SK-N-SH treated with all-trans-retinoic acid at 6 μM for 48 hours (cell line): ENCODE measurements at regions not wholly inside any gene's neighbourhood (a gene's known extent, or its start where the extent isn't known, plus 50 kb on each side); places are given as distances from the start of the nearest gene placed in this dataset.

Experiments used
- ARNTL ChIP-seq: fragments of 450-650 bp; formaldehyde crosslinking; IDR thresholded peaks from 2 replicates; pipeline ENCODE4 v1.5.0; 2020; ENCODE audit warnings: low read depth, mild to moderate bottlenecking, moderate library complexity, borderline replicate concordance
- BACH2 ChIP-seq: fragments of 250-450 bp; sonication (Bioruptor Pico); IDR thresholded peaks from 2 replicates; pipeline ENCODE4 v1.9.0; 2021; ENCODE audit warnings: mild to moderate bottlenecking, borderline replicate concordance
- ESRRG ChIP-seq: fragments of 250-450 bp; sonication (Bioruptor Pico); IDR thresholded peaks from 2 replicates; pipeline ENCODE4 v1.6.1; 2021; ENCODE audit warnings: mild to moderate bottlenecking
- PATZ1 ChIP-seq: fragments of 250-450 bp; sonication (Bioruptor Pico); IDR thresholded peaks from 2 replicates; pipeline ENCODE4 v1.8.0; 2020; ENCODE audit warnings: mild to moderate bottlenecking, moderate library complexity, borderline replicate concordance
- POU6F1 ChIP-seq: fragments of 250-450 bp; sonication (Bioruptor Pico); IDR thresholded peaks from 2 replicates; pipeline ENCODE4 v1.8.0; 2021; ENCODE audit warnings: low read depth, mild to moderate bottlenecking, moderate library complexity, borderline replicate concordance
- PPARA ChIP-seq: fragments of 250-450 bp; sonication (Bioruptor Pico); IDR thresholded peaks from 2 replicates; pipeline ENCODE4 v1.5.0; 2020; ENCODE audit warnings: mild to moderate bottlenecking, borderline replicate concordance
- SNAI2 ChIP-seq: fragments of 250-450 bp; sonication (Bioruptor Pico); IDR thresholded peaks from 2 replicates; pipeline ENCODE4 v1.5.0; 2020; ENCODE audit warnings: mild to moderate bottlenecking, moderate library complexity
- TCF4 ChIP-seq: fragments of 250-450 bp; sonication (Bioruptor Pico); IDR thresholded peaks from 2 replicates; pipeline ENCODE4 v1.8.0; 2021; ENCODE audit warnings: mild to moderate bottlenecking, moderate library complexity, borderline replicate concordance
- TSHZ2 ChIP-seq: fragments of 250-450 bp; sonication (Bioruptor Pico); IDR thresholded peaks from 2 replicates; pipeline ENCODE4 v1.5.0; 2020; ENCODE audit warnings: mild to moderate bottlenecking, moderate library complexity
- ZFP3 ChIP-seq: fragments of 250-450 bp; sonication (Bioruptor Pico); IDR thresholded peaks from 2 replicates; pipeline ENCODE4 v1.5.0; 2020; ENCODE audit warnings: mild to moderate bottlenecking, moderate library complexity
- ZFP30 ChIP-seq: fragments of 450-650 bp; formaldehyde crosslinking; IDR thresholded peaks from 2 replicates; pipeline ENCODE4 v1.5.0; 2022; ENCODE audit warnings: mild to moderate bottlenecking, moderate library complexity

GRCh38 chr12:67091678-67092077 lies 177.5 kb upstream of the CAND1 start:
- TF ChIP-seq ESRRG (no peak), PATZ1 (CRISPR knock-in tag) (no peak), PPARA (no peak), BACH2 (CRISPR knock-in tag) (no peak), TCF4 (CRISPR knock-in tag) (no peak), ARNTL (CRISPR knock-in tag) (no peak), POU6F1 (CRISPR knock-in tag) (no peak), ZFP30 (CRISPR knock-in tag) (no peak), TSHZ2 (CRISPR knock-in tag) (no peak), ZFP3 (CRISPR knock-in tag) (no peak), SNAI2 (CRISPR knock-in tag) (no peak)
